ENCODE measurements at regions not wholly inside any gene's neighbourhood (a gene's known extent, or its start where the extent isn't known, plus 50 kb on each side); places are given as distances from the start of the nearest gene placed in this dataset.
"Not testable (repeated sequence)": the region's sequence is repeated elsewhere in the genome, so short reads cannot be mapped to it uniquely, and the experiment has no call there.

- in situ Hi-C loops (cut with MboI; ENCODE audit: low pct_unique_long_range_greater_than_20kb, low sequenced_read_pairs, unreplicated experiment), result no loop called here
- no peak for DNase-seq (ENCODE audit: low spot score)
- no peak for TF ChIP-seq CTCF (IDR thresholded peaks at IDR 0.05; ENCODE audit: extremely low read depth, insufficient read depth, missing control alignments)
Observed at GRCh38 chr6:132023490-132023889, 72.3 kb upstream of the CCN2 start.

GRCh38 chr6:132021552-132022375 is 70.6 kb upstream of the CCN2 start:
- no peak for DNase-seq (ENCODE audit: low spot score)
- in situ Hi-C loops (cut with MboI; ENCODE audit: low pct_unique_long_range_greater_than_20kb, low sequenced_read_pairs, unreplicated experiment), result no loop called here

GRCh38 chr6:132020918-132021317 is 69.7 kb upstream of the CCN2 start:
- DNase-seq (ENCODE audit: low spot score); in situ Hi-C loops (cut with MboI; ENCODE audit: low pct_unique_long_range_greater_than_20kb, low sequenced_read_pairs, unreplicated experiment): not testable (repeated sequence)

More at GRCh38 chr6:132021552-132022375, 70.6 kb upstream of the CCN2 start:
- no peak for TF ChIP-seq CTCF (IDR thresholded peaks at IDR 0.05; ENCODE audit: extremely low read depth, insufficient read depth, missing control alignments)

- TF ChIP-seq CTCF (IDR thresholded peaks at IDR 0.05; ENCODE audit: extremely low read depth, insufficient read depth, missing control alignments), result no peak
- no peak for DNase-seq (ENCODE audit: low spot score)
- in situ Hi-C loops (cut with MboI; ENCODE audit: low pct_unique_long_range_greater_than_20kb, low sequenced_read_pairs, unreplicated experiment), result no loop called here
Observed at GRCh38 chr6:132020138-132020581, 69.0 kb upstream of the CCN2 start.

GRCh38 chr6:132019586-132019985 is 68.4 kb upstream of the CCN2 start:
- in situ Hi-C loops (cut with MboI; ENCODE audit: low pct_unique_long_range_greater_than_20kb, low sequenced_read_pairs, unreplicated experiment), result no loop called here
- no peak for DNase-seq (ENCODE audit: low spot score)
- no peak for TF ChIP-seq CTCF (IDR thresholded peaks at IDR 0.05; ENCODE audit: extremely low read depth, insufficient read depth, missing control alignments)

- in situ Hi-C loops (cut with MboI; ENCODE audit: low pct_unique_long_range_greater_than_20kb, low sequenced_read_pairs, unreplicated experiment), result no loop called here
- DNase-seq (ENCODE audit: low spot score), result no peak
- TF ChIP-seq CTCF (IDR thresholded peaks at IDR 0.05; ENCODE audit: extremely low read depth, insufficient read depth, missing control alignments), result no peak
Observed at GRCh38 chr6:132017942-132018341, 66.8 kb upstream of the CCN2 start.

- DNase-seq (ENCODE audit: low spot score), result no peak
Observed at GRCh38 chr6:132016396-132016795, 65.2 kb upstream of the CCN2 start.

More at GRCh38 chr6:132016396-132016795, 65.2 kb upstream of the CCN2 start:
- in situ Hi-C loops (cut with MboI; ENCODE audit: low pct_unique_long_range_greater_than_20kb, low sequenced_read_pairs, unreplicated experiment), result no loop called here
- TF ChIP-seq CTCF (IDR thresholded peaks at IDR 0.05; ENCODE audit: extremely low read depth, insufficient read depth, missing control alignments), result no peak
